ENCODE measurements at regions not wholly inside any gene's neighbourhood (a gene's known extent, or its start where the extent isn't known, plus 50 kb on each side); places are given as distances from the start of the nearest gene placed in this dataset.

DNA sequence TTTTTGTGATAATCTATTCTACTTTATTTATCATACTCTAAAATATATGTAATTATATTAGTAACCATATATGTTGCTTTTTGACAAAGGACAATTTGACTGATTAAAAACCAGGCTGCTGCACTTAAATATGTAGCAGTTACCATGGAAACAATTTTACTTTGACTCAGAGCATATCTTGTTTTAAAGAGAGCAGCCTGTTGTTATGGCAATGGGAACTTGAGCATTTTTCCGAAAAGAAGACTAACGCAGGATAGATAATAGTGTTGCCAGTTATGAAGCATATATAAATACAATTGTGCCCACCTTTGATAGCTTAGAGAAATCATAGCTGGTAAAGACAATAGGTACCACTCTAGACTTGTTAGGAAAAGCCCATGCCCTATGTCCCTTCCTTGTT, 283.0 kb downstream of the GASK1B start:
- 58 to 72% methylated on average over 2 of the region's 2 CpGs for WGBS, 2 donors
- intact Hi-C loops (cut with DNase I): no loop called here
- H3K9me3 ChIP-seq: no peaks in the 10 kb centered on the region
- H3K4me3 ChIP-seq: no peak overlapping the region
- H3K4me1 ChIP-seq: no peaks in the 10 kb centered on the region
- no peak for DNase-seq
- no peaks in the 10 kb centered on the region for H3K27me3 ChIP-seq
- H3K36me3 ChIP-seq: no peaks in the 10 kb centered on the region
- TF ChIP-seq POLR2A (IDR thresholded peaks at IDR 0.05): no peak
- TF ChIP-seq, protein P1, sequence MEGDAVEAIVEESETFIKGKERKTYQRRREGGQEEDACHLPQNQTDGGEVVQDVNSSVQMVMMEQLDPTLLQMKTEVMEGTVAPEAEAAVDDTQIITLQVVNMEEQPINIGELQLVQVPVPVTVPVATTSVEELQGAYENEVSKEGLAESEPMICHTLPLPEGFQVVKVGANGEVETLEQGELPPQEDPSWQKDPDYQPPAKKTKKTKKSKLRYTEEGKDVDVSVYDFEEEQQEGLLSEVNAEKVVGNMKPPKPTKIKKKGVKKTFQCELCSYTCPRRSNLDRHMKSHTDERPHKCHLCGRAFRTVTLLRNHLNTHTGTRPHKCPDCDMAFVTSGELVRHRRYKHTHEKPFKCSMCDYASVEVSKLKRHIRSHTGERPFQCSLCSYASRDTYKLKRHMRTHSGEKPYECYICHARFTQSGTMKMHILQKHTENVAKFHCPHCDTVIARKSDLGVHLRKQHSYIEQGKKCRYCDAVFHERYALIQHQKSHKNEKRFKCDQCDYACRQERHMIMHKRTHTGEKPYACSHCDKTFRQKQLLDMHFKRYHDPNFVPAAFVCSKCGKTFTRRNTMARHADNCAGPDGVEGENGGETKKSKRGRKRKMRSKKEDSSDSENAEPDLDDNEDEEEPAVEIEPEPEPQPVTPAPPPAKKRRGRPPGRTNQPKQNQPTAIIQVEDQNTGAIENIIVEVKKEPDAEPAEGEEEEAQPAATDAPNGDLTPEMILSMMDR (IDR thresholded peaks at IDR 0.05): no peak
- H3K27ac ChIP-seq: no peak overlapping the region

DNA sequence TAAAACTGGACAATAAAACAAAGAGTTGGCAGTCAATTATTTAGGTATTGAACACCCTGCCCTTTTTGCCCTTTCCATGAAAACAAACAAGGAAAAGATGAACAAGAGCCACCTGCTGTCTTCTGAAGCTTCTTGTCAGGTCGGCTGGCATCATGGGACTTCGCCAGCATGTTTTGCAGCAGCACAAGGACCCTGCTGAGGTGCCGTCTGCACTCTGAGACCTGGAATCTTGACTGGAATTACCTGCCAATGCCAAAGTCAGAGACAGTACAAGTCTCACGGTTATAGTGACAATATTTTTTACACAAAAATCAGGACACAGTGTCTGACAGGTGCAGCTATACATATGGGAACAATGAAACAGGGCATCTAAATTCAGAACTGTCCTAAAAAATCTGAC, 284.5 kb downstream of the GASK1B start:
- H3K4me1 ChIP-seq: no peaks in the 10 kb centered on the region
- H3K36me3 ChIP-seq: no peaks in the 10 kb centered on the region
- TF ChIP-seq, protein P1 (IDR thresholded peaks at IDR 0.05): no peak
- TF ChIP-seq POLR2A (IDR thresholded peaks at IDR 0.05): no peak
- DNase-seq: no peak
- intact Hi-C loops (cut with DNase I): no loop called here
- no peak overlapping the region for H3K4me3 ChIP-seq
- 58 to 69% methylated on average over 4 of the region's 4 CpGs for WGBS, 2 donors
- H3K27ac ChIP-seq: no peak overlapping the region
- H3K9me3 ChIP-seq: no peaks in the 10 kb centered on the region
- no peaks in the 10 kb centered on the region for H3K27me3 ChIP-seq

DNA sequence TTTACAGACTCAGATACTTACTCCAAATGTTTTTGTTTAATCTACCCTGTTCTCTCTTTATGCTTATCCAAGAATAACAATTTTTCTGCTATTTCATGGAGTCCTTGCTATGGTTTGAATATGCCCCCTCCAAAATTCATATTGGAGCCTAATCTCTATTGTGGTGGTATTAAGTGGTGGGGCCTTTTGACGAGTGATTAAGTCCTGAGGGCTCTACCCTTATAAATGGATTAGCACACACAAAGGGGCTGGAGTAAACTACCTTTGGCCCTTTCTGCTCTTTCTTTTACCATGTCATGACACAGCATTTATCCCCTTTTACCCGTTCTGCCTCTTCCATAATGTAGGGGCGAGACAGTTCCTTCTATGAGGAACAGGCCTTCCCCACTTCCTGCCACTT, 285.5 kb downstream of the GASK1B start:
- H3K4me3 ChIP-seq: no peak overlapping the region
- H3K27me3 ChIP-seq: no peaks in the 10 kb centered on the region
- intact Hi-C loops (cut with DNase I): no loop called here
- H3K9me3 ChIP-seq: no peaks in the 10 kb centered on the region
- DNase-seq: no peak
- TF ChIP-seq, protein P1 (IDR thresholded peaks at IDR 0.05): no peak
- no peak for TF ChIP-seq POLR2A (IDR thresholded peaks at IDR 0.05)
- H3K4me1 ChIP-seq: no peaks in the 10 kb centered on the region
- H3K36me3 ChIP-seq: no peaks in the 10 kb centered on the region
- WGBS, 2 donors: 47 to 64% methylated on average over 3 of the region's 3 CpGs
- H3K27ac ChIP-seq: no peak overlapping the region

DNA sequence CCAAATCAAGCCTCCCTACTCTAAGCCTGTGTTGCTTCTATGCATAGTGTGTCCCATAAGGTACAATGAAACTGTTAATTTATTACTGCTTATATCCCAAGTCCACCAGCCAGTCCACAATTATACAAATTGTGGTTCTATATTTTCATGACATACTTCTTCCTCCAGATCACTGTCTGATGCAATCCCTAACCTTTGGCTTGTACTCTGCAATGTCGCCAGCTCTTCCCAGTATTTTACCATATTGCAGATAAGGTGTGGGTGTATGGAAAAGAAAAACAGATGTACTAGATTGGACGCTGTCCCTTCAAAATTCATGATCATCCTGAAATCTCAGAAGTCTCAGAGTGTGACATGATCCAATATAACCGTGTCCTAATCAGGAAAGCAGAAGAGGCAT, 286.2 kb downstream of the GASK1B start:
- Histone ChIP-seq H3K27ac (no peak overlapping the region), H3K4me3 (no peak overlapping the region), H3K36me3 (no peaks in the 10 kb centered on the region), H3K9me3 (no peaks in the 10 kb centered on the region), H3K27me3 (no peaks in the 10 kb centered on the region), H3K4me1 (no peaks in the 10 kb centered on the region)
- TF ChIP-seq POLR2A (IDR thresholded peaks at IDR 0.05): no peak
- TF ChIP-seq, protein P1 (IDR thresholded peaks at IDR 0.05): no peak
- 62 to 71% methylated on average over 3 of the region's 3 CpGs for WGBS, 2 donors
- intact Hi-C loops (cut with DNase I): no loop called here
- DNase-seq: no peak

DNA sequence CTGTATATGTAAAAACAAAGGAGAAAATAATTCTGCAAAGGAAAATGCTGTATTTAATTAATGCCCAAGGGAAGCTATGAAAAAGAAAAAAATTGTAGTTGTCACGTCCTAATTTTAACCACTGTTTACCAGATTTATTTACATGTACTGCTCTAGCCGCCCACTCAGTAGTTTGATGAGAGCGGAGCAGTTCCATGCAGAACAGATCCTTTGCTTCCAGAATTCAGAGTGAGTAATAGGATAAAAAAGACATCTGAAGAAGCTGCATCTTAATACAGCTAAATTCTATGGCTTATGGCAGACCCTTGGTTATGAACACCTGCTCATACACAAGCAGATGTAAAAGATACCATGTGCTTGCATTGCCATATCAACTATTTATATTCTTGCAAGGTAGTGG, 287.0 kb downstream of the GASK1B start:
- no peak overlapping the region for H3K4me3 ChIP-seq
- no peak overlapping the region for H3K27ac ChIP-seq
- TF ChIP-seq, protein P1 (IDR thresholded peaks at IDR 0.05): no peak
- TF ChIP-seq POLR2A (IDR thresholded peaks at IDR 0.05): no peak
- H3K4me1 ChIP-seq: no peaks in the 10 kb centered on the region
- WGBS, 2 donors: 34 to 70% methylated on average over 3 of the region's 3 CpGs
- H3K27me3 ChIP-seq: no peaks in the 10 kb centered on the region
- no peak for DNase-seq
- H3K9me3 ChIP-seq: no peaks in the 10 kb centered on the region
- intact Hi-C loops (cut with DNase I): no loop called here
- H3K36me3 ChIP-seq: no peaks in the 10 kb centered on the region

Measured in esophagus squamous epithelium (tissue), 5 donors.